Keratinocyte (primary cell): ENCODE measurements at regions not wholly inside any gene's neighbourhood (a gene's known extent, or its start where the extent isn't known, plus 50 kb on each side); places are given as distances from the start of the nearest gene placed in this dataset.

Experiments
- DNase-seq: peaks from one replicate; pipeline ENCODE4 v3.0.0-alpha.2; 2011; ENCODE audit warnings: low read depth, missing footprints, low spot score
- FAIRE-seq: peaks from 2 replicates; lab custom pipeline; 2011; peaks lifted over from hg19 to GRCh38; lab: Jason Lieb, UNC
- H2AFZ ChIP-seq: 2 replicates; pipeline ENCODE4 v1.6.0; 2012; ENCODE audit warnings: low read length, control low read depth, inconsistent platforms; ENCODE audit not compliant: control insufficient read depth
- H3K27ac ChIP-seq: 2 replicates; pipeline ENCODE4 v1.5.1; 2011; ENCODE audit warnings: low read length; ENCODE audit not compliant: control insufficient read depth, insufficient read depth
- H3K27me3 ChIP-seq: 3 replicates; pipeline ENCODE4 v1.6.0; 2011; ENCODE audit warnings: low read length; ENCODE audit not compliant: control insufficient read depth, insufficient read depth; ENCODE audit errors: extremely low read depth
- H3K36me3 ChIP-seq, 2 experiments: 2 replicates in 1 of 2; 3 replicates in 1 of 2; pipeline ENCODE4 v1.5.1; 2011; ENCODE audit warnings: low read length in 2 of 2, mild to moderate bottlenecking in 1 of 2; ENCODE audit not compliant: control insufficient read depth in 2 of 2, insufficient read depth in 2 of 2; ENCODE audit errors: extremely low read depth in 1 of 2
- H3K4me1 ChIP-seq: 3 replicates; pipeline ENCODE4 v1.5.1; 2011; ENCODE audit warnings: low read length; ENCODE audit not compliant: control insufficient read depth, insufficient read depth; ENCODE audit errors: extremely low read depth
- H3K4me2 ChIP-seq: 3 replicates; pipeline ENCODE4 v1.6.0; 2011; ENCODE audit warnings: low read depth, low read length; ENCODE audit not compliant: control insufficient read depth, insufficient read depth; ENCODE audit errors: extremely low read depth
- H3K4me3 ChIP-seq, 3 experiments: fragments of 200-600 bp in 1 of 3; sonication (generic) in 1 of 3; 2 replicates in 2 of 3; 3 replicates in 1 of 3; pipeline ENCODE4 v1.5.1; 2011 to 2016; ENCODE audit warnings: low read length in 3 of 3, mild to moderate bottlenecking in 3 of 3, control low read depth in 2 of 3, inconsistent platforms in 1 of 3, low read depth in 1 of 3, mixed read lengths in 1 of 3, mixed run types in 1 of 3, moderate library complexity in 1 of 3; ENCODE audit not compliant: control insufficient read depth in 2 of 3, insufficient read depth in 2 of 3; ENCODE audit errors: extremely low read depth in 1 of 3
- H3K79me2 ChIP-seq: 2 replicates; pipeline ENCODE4 v1.6.0; 2012; ENCODE audit warnings: low read length; ENCODE audit not compliant: control insufficient read depth, insufficient read depth
- H3K9ac ChIP-seq: 3 replicates; pipeline ENCODE4 v1.6.0; 2011; ENCODE audit warnings: low read length; ENCODE audit not compliant: control insufficient read depth, insufficient read depth; ENCODE audit errors: extremely low read depth
- H3K9me1 ChIP-seq: 3 replicates; pipeline ENCODE4 v1.6.0; 2011; ENCODE audit warnings: low read length; ENCODE audit not compliant: control insufficient read depth, insufficient read depth; ENCODE audit errors: extremely low read depth
- H3K9me3 ChIP-seq: 2 replicates; pipeline ENCODE4 v1.5.1; 2012; ENCODE audit warnings: low read depth, low read length; ENCODE audit not compliant: control insufficient read depth
- H4K20me1 ChIP-seq: 3 replicates; pipeline ENCODE4 v1.6.0; 2011; ENCODE audit warnings: low read length; ENCODE audit not compliant: control insufficient read depth, insufficient read depth; ENCODE audit errors: extremely low read depth
- CTCF ChIP-seq, 3 experiments: IDR thresholded peaks in 1 of 3; conservative IDR thresholded peaks in 1 of 3; optimal IDR thresholded peaks in 1 of 3; 2 replicates in 2 of 3; 3 replicates in 1 of 3; pipeline versions ENCODE3 to v1.5.1; 2011; ENCODE audit warnings: low read length in 3 of 3, mild to moderate bottlenecking in 3 of 3, moderate library complexity in 2 of 3, control low read depth in 1 of 3, inconsistent platforms in 1 of 3; ENCODE audit not compliant: insufficient read depth in 2 of 3; ENCODE audit errors: extremely low read depth in 1 of 3
- EZH2 ChIP-seq: IDR thresholded peaks from one replicate; pipeline ENCODE4 v1.6.1; 2012; ENCODE audit warnings: inconsistent platforms, mild to moderate bottlenecking, low read length, moderate library complexity
- dilution Hi-C: fragments of 300-500 bp; cut with MboI; formaldehyde crosslinking; loops from one replicate; pipeline ENCODE4 v1.7.0; 2020; ENCODE audit warnings: low sequenced_read_pairs; ENCODE audit not compliant: extremely low pct_ligation_motif_present

- Histone ChIP-seq H3K9me1 (no peaks in the 10 kb centered on the region), H3K79me2 (no peaks in the 10 kb centered on the region), H3K27ac (no peak overlapping the region), H2AFZ (no peak overlapping the region), H4K20me1 (no peaks in the 10 kb centered on the region), H3K27me3 (no peaks in the 10 kb centered on the region), H3K4me3 (no peak overlapping the region), H3K9ac (no peak overlapping the region), H3K9me3 (no peaks in the 10 kb centered on the region), H3K4me1 (no peaks in the 10 kb centered on the region), H3K4me2 (no peak overlapping the region), H3K36me3 (no peaks in the 10 kb centered on the region)
- FAIRE-seq (no peak), DNase-seq (no peak)
- dilution Hi-C loops: no loop called here
- TF ChIP-seq CTCF (optimal IDR thresholded peaks at IDR 0.05 in 1 of 3, IDR thresholded peaks at IDR 0.05 in 1 of 3, conservative IDR thresholded peaks at IDR 0.05 in 1 of 3; ENCODE audit: extremely low read depth in 1 of 3, insufficient read depth in 2 of 3, low read length in 3 of 3) (no peak), EZH2 (no peak)
These were observed 892.5 kb downstream of the LRFN5 start for GRCh38 chr14:42499137-42499536.

- no peaks in the 10 kb centered on the region for H3K9me3 ChIP-seq
- dilution Hi-C loops: no loop called here
- no peak for DNase-seq
- no peak for FAIRE-seq
- no peak for TF ChIP-seq CTCF (optimal IDR thresholded peaks at IDR 0.05 in 1 of 3, IDR thresholded peaks at IDR 0.05 in 1 of 3, conservative IDR thresholded peaks at IDR 0.05 in 1 of 3; ENCODE audit: extremely low read depth in 1 of 3, insufficient read depth in 2 of 3, low read length in 3 of 3)
- TF ChIP-seq EZH2: no peak
- no peak overlapping the region for H3K4me3 ChIP-seq
- no peaks in the 10 kb centered on the region for H3K27me3 ChIP-seq
- H3K27ac ChIP-seq: no peak overlapping the region
- no peaks in the 10 kb centered on the region for H3K9me1 ChIP-seq
- no peaks in the 10 kb centered on the region for H3K36me3 ChIP-seq
- no peak overlapping the region for H2AFZ ChIP-seq
- H3K9ac ChIP-seq: no peak overlapping the region
- no peaks in the 10 kb centered on the region for H3K79me2 ChIP-seq
- no peaks in the 10 kb centered on the region for H4K20me1 ChIP-seq
- no peak overlapping the region for H3K4me2 ChIP-seq
- no peaks in the 10 kb centered on the region for H3K4me1 ChIP-seq
These were observed 883.9 kb downstream of the LRFN5 start for GRCh38 chr14:42490536-42490935.
